ENCODE measurements at regions not wholly inside any gene's neighbourhood (a gene's known extent, or its start where the extent isn't known, plus 50 kb on each side); places are given as distances from the start of the nearest gene placed in this dataset.

DNA sequence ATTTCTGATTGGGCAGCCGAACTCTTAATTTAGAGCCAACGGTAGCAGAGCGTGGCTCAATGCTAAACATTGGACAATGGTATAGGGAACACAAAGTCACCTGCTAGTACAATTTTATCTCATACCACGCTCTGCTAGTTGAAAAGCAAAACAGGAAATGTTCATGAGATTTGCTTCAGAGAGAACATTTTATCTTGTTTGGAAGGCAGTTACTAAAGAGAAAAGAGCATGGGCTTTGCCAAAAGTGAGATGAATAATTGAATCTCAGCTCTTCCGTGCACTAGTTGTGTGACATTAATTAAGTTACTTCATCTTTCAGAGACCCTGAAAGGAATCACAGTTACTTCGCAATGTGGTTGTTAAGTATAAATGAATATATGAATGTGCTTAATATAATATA is 161.5 kb upstream of the FAM13C start:
- TF ChIP-seq PRMT5 (CRISPR knock-in tag; IDR thresholded peaks at IDR 0.05) (no peak), NR2C2 (CRISPR knock-in tag; IDR thresholded peaks at IDR 0.05) (no peak), NR2C2 (tag; IDR thresholded peaks at IDR 0.05) (no peak), KLF6 (CRISPR knock-in tag; IDR thresholded peaks at IDR 0.05; ENCODE audit: borderline replicate concordance) (no peak), MXI1 (IDR thresholded peaks at IDR 0.05; ENCODE audit: low read depth, low read length) (no peak), HCFC1 (IDR thresholded peaks at IDR 0.05; ENCODE audit: low read depth, low read length) (no peak), CC2D1A (IDR thresholded peaks at IDR 0.05) (no peak), TAF15 (IDR thresholded peaks at IDR 0.05; ENCODE audit: low read depth, low read length) (no peak), CHD4 (IDR thresholded peaks at IDR 0.05; ENCODE audit: insufficient read depth, insufficient replicate concordance, low read depth, low read length, poor library complexity, severe bottlenecking) (no peak), ZNF24 (IDR thresholded peaks at IDR 0.05) (no peak), NR1H2 (CRISPR knock-in tag; IDR thresholded peaks at IDR 0.05) (no peak), POLR2A (conservative IDR thresholded peaks at IDR 0.05) (no peak)
- TF ChIP-seq, protein P1, sequence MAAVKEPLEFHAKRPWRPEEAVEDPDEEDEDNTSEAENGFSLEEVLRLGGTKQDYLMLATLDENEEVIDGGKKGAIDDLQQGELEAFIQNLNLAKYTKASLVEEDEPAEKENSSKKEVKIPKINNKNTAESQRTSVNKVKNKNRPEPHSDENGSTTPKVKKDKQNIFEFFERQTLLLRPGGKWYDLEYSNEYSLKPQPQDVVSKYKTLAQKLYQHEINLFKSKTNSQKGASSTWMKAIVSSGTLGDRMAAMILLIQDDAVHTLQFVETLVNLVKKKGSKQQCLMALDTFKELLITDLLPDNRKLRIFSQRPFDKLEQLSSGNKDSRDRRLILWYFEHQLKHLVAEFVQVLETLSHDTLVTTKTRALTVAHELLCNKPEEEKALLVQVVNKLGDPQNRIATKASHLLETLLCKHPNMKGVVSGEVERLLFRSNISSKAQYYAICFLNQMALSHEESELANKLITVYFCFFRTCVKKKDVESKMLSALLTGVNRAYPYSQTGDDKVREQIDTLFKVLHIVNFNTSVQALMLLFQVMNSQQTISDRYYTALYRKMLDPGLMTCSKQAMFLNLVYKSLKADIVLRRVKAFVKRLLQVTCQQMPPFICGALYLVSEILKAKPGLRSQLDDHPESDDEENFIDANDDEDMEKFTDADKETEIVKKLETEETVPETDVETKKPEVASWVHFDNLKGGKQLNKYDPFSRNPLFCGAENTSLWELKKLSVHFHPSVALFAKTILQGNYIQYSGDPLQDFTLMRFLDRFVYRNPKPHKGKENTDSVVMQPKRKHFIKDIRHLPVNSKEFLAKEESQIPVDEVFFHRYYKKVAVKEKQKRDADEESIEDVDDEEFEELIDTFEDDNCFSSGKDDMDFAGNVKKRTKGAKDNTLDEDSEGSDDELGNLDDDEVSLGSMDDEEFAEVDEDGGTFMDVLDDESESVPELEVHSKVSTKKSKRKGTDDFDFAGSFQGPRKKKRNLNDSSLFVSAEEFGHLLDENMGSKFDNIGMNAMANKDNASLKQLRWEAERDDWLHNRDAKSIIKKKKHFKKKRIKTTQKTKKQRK (IDR thresholded peaks at IDR 0.05; ENCODE audit: borderline replicate concordance, low read depth, low read length): no peak
- TF ChIP-seq, protein P2, sequence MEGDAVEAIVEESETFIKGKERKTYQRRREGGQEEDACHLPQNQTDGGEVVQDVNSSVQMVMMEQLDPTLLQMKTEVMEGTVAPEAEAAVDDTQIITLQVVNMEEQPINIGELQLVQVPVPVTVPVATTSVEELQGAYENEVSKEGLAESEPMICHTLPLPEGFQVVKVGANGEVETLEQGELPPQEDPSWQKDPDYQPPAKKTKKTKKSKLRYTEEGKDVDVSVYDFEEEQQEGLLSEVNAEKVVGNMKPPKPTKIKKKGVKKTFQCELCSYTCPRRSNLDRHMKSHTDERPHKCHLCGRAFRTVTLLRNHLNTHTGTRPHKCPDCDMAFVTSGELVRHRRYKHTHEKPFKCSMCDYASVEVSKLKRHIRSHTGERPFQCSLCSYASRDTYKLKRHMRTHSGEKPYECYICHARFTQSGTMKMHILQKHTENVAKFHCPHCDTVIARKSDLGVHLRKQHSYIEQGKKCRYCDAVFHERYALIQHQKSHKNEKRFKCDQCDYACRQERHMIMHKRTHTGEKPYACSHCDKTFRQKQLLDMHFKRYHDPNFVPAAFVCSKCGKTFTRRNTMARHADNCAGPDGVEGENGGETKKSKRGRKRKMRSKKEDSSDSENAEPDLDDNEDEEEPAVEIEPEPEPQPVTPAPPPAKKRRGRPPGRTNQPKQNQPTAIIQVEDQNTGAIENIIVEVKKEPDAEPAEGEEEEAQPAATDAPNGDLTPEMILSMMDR (IDR thresholded peaks at IDR 0.05 in 2 of 3, conservative IDR thresholded peaks at IDR 0.05 in 1 of 3; ENCODE audit: insufficient read depth in 2 of 3, low read depth in 1 of 3, low read length in 3 of 3): no peak
